ENCODE measurements at regions not wholly inside any gene's neighbourhood (a gene's known extent, or its start where the extent isn't known, plus 50 kb on each side); places are given as distances from the start of the nearest gene placed in this dataset.

DNA sequence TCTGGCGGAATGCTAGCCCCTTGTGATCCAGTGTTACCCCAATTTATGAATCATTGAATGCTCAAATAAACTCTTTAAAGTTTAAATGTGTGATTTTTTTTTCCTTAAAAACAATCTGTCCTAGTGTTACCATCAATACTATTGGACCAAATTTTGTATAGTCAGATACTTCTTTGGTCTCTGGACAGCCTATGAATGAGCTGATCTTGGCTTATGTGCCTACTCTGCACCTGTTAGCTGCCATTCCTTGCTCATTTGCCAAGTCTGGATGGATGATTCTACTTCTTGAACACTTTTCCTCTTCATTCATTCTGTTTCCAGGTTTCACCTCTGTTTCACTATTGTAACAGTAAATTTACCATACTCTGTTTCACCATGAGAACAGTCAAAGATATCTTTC lies 226.5 kb upstream of the ZBED5 start:
- no peak for TF ChIP-seq EZH2 (IDR thresholded peaks at IDR 0.05)
- no peak for TF ChIP-seq EGR1 (IDR thresholded peaks at IDR 0.05; ENCODE audit: low read depth)
- TF ChIP-seq, protein P1, sequence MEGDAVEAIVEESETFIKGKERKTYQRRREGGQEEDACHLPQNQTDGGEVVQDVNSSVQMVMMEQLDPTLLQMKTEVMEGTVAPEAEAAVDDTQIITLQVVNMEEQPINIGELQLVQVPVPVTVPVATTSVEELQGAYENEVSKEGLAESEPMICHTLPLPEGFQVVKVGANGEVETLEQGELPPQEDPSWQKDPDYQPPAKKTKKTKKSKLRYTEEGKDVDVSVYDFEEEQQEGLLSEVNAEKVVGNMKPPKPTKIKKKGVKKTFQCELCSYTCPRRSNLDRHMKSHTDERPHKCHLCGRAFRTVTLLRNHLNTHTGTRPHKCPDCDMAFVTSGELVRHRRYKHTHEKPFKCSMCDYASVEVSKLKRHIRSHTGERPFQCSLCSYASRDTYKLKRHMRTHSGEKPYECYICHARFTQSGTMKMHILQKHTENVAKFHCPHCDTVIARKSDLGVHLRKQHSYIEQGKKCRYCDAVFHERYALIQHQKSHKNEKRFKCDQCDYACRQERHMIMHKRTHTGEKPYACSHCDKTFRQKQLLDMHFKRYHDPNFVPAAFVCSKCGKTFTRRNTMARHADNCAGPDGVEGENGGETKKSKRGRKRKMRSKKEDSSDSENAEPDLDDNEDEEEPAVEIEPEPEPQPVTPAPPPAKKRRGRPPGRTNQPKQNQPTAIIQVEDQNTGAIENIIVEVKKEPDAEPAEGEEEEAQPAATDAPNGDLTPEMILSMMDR (IDR thresholded peaks at IDR 0.05 in 2 of 3, conservative IDR thresholded peaks at IDR 0.05 in 1 of 3; ENCODE audit: borderline replicate concordance in 1 of 3, insufficient read depth in 1 of 3, low read depth in 2 of 3, low read length in 2 of 3), result no peak
- no peak for TF ChIP-seq SRF (IDR thresholded peaks at IDR 0.05; ENCODE audit: low read depth)
- no peak for TF ChIP-seq CEBPB (IDR thresholded peaks at IDR 0.05; ENCODE audit: low read depth)
- no peak for TF ChIP-seq POLR2AphosphoS5 (IDR thresholded peaks at IDR 0.05; ENCODE audit: low read depth, low read length)
- TF ChIP-seq POLR2A (IDR thresholded peaks at IDR 0.05; ENCODE audit: borderline replicate concordance, extremely low read depth, insufficient read depth, insufficient read length), result no peak

Measured in HCT116 (cell line).